Activated effector memory CD4-positive, alpha-beta T cell treated with anti-CD3 and anti-CD28 coated beads, Interleukin-2, amount 50 U/mL, for 16 hours (primary cell): ENCODE measurements at regions not wholly inside any gene's neighbourhood (a gene's known extent, or its start where the extent isn't known, plus 50 kb on each side); places are given as distances from the start of the nearest gene placed in this dataset.

Experiments
- DNase-seq: peaks from one replicate; pipeline ENCODE4 v3.0.0-alpha.2; 2020

DNA sequence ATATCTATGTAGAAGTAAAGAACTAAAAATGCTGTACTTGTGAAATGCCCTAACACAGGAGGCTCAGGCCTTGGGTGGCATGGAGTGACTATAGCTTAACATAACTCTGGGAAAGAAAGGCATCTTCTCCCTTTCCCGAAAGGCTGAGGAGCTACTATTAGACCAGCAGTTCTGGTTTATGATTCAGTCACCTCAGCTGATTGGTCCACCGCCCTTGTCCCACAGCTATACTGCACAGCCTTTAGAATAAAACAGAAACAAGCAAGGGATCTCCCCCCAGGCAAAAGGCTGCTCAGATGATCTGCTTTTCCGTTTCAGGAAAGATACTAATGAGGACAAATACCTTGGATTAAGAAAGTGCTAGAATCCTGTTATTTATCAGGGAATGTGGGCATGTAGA lies 171.3 kb downstream of the SNCA start:
- DNase-seq = no peak

DNA sequence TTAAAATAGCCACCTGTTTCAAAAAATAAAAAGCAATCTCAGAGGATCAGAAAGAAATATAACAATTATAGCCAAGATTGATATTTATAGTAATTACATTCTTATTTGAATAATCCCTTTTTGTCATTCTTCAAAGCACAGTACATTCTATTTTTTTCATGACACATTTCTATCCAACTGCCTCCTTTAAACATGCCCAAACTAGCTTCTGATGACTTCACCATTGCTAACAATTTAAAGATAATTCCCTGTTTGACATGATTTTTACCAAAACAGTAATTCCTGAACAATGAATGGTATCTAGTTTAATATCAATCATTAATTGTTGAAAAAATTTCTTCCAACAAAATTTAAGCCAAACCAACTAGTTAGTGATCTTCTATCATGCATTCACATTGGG lies 172.4 kb downstream of the SNCA start:
- DNase-seq = no peak

DNA sequence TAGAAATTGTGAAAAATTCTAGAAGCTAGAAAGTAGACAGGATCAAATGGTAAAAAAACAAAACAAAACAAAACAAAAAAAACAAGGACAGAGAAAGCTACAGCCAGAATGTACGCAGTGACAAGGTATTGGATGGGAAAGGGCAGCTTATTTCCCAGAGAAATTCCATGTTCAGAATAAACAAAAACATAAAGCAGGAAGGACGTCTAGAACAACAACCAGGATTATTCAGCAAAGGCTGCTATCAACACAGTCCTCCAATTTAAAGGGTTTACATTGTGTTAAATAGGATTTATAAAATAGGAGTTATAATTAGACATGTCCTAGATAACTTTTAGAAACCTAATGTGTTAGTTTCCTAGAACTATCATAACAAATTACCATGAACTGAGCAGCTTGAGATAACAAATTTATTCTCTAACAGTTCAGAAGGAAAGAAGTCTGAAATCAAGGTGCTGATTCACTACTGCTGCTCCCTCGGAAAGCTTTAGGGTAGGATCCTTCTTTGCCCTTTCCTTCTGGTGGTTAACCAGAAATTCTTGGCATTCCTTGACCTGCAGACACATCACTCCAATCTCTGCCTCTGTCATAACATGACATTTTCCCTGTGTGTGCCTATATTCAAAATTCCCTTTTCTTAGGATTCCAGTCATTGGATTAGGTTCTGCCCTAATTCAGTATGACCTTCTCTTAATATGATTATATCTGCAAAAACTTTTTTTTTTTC lies 175.6 kb downstream of the SNCA start:
- no peak for DNase-seq

GRCh38 chr4:89660444-89661172 lies 176.4 kb downstream of the SNCA start:
- DNase-seq = no peak

DNA sequence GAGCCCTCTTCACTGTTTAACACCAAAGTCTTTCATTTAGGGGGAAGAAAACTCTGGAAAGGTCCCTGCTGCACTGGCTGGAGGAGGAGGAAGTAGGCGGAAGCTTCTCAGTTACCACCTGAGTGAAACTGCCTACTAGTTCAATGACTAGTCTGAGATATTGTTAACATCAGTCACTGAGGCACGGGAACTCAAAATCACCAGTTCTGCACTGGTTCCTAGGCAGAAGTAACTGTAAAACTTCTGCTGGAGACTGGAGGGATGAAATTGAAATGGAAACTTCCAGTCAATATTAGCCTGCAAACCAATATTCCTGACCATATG lies 178.3 kb downstream of the SNCA start:
- no peak for DNase-seq

GRCh38 chr4:89657931-89658700 lies 178.8 kb downstream of the SNCA start:
- no peak for DNase-seq

DNA sequence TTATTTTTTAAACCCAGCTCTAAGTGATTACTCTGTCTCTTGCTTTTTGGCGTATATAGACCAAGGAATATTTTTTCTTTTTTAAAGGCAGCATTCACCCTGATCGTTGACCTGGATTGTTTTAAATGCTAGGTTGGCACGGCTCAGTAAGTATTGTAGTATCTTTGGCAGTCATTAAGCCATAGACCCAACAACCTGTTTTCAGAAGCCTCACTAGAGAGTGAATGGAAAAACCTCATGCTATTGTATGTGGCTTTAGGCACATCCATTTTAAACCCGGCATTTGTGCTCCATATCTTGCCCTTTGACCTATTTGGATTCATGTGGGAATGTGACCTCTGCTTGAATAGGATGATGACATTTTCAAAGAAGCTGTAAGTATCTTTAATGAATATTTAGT lies 183.9 kb downstream of the SNCA start:
- DNase-seq = no peak

DNA sequence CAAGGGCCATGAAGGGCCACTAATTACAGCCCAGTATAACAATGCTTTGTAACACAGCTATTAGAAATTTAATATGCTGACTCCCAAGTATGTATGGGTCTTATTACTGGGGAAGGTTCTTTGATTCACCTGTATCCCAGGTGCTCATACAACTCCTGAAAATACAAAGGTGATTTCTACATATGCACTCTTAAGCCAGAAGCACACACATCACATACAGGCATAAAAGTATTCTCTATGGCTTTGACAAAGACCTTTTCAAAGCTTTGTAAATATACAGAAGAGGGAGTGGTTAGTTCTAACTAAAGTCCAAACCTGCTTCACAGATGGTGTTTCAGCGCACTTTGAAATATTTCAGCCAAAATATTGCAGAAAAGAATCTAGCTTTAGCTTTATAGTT lies 191.5 kb downstream of the SNCA start:
- no peak for DNase-seq

GRCh38 chr4:89641367-89641687 lies 195.6 kb downstream of the SNCA start:
- DNase-seq = no peak

- no peak for DNase-seq
Observed at GRCh38 chr4:89640620-89641366, 196.2 kb downstream of the SNCA start.

- DNase-seq = no peak
Observed at GRCh38 chr4:89639395-89639794, 197.6 kb downstream of the SNCA start.

GRCh38 chr4:89625599-89626293 lies 211.2 kb downstream of the SNCA start:
- DNase-seq = no peak

GRCh38 chr4:89619206-89619962 lies 217.6 kb downstream of the SNCA start:
- DNase-seq = no peak

DNA sequence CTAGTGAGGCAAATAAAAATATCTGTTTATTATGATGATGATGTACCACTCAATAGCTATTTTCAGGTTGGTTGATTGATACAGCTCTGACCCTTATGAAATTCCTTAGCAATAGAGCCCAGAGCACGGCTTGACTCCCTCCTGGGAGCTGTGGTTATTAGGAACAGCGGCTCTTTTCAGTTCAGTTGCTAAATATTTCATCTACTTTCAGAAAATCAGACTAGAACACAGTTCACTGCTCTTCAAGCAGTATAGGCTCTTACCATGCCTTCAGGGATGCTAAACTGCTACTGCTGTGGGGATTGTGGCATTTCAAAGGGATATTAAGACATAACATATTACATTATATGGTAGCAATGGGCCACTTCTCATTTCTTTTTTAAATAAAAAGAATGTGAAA lies 218.8 kb downstream of the SNCA start:
- DNase-seq = no peak

DNA sequence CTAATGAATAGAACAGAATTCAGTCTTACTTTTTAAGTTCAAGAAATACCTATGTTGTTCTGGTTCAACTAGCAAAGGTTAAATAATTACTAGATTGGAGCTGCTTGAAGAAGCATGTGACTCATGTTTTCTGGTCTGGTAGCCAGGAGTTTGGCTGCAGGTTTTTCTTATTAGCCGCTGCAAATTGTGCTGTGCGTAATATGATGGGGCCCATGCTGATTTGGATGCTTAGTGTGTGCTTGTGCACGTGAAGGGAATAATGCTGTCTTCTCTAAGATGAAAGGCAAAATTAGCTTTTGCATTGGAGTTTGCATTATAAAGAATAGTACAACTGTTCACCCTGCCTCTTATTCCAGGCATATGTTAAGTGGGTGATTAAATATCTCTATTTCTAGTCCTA lies 219.6 kb downstream of the SNCA start:
- DNase-seq = no peak

GRCh38 chr4:89616382-89616781 lies 220.6 kb downstream of the SNCA start:
- DNase-seq = no peak

- DNase-seq = no peak
Observed at GRCh38 chr4:89615051-89615450, 221.9 kb downstream of the SNCA start.

DNA sequence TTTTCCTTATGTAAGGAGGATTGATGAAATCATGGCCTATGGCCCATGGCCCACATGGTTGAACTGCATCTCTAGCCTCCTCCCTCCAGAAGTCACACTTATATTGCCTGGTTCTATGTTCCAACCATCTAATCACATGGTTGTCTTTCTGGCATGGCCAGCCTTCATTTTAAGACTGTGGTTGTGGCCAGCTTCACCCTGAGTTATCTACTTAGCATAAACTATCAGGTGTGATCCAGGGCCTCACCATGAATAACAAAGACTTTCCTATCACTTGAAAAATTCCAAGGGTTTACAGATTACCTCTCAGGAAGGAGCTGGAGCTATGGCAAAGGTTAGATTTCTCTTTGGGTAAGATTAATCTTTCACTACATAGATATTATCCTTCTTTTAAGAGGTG lies 222.8 kb downstream of the SNCA start:
- no peak for DNase-seq

DNA sequence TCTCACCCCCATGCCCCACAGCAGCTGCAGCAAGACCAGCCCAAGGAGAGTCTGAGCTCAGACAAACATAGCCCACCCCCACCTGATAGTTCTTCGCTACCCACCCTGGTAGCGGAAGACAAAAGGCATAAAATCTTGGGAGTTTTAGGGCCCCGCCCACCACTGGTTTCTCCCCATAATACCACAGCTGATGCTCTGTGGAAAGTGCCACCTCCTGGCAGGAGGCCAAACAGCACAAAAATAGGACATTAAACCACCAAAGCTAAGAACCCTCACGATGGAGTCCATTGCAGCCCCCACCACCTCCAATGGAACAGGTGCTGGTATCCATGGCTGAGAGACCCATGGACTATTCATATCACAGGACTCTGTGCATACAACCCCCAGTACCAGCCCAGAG lies 226.7 kb downstream of the SNCA start:
- no peak for DNase-seq

DNA sequence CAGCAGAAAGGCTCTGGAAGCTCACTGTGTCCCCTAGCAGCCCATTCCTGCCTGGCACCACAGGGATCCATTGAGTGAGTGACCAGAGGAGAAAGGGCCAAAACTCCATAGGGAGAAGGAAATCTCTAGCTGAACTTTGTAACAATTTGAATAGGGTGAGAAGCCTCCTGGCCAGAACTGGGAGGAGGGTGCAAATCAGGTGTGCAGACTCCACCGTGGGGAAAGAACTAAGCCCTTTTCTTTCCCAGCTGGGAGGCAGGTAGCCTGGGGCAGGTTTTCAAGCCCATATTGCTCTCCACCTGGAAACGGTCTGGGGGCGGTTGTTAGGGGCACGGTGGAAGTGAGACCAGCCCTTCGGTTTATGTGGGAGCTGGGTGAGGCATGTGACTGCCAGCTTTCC lies 227.2 kb downstream of the SNCA start:
- no peak for DNase-seq

DNA sequence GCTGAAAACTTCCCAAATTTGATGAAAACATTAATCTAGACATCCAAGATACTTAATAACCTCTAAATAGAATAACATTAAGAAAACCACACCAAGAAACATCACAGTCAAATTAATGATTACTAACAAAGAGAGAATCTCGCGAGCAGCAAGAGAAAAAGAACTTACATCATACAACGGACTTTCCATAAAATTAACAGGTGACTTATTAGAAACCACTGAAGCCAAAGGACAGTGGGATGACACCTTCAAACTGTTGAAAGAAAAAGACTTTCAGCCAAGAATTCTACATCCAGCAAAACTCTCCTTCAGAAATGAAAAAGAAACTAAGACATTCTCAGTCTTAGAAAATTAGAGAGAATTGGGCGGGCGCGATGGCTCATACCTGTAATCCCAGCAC lies 232.0 kb downstream of the SNCA start:
- DNase-seq = no peak

- DNase-seq = no peak
Observed at GRCh38 chr4:89599026-89599425, 237.9 kb downstream of the SNCA start.
